ENCODE measurements at regions not wholly inside any gene's neighbourhood (a gene's known extent, or its start where the extent isn't known, plus 50 kb on each side); places are given as distances from the start of the nearest gene placed in this dataset.

GRCh38 chr5:166340039-166340438 lies 1951.4 kb upstream of the WWC1 start:
- no peak overlapping the region for H3K27ac ChIP-seq
- H3K4me3 ChIP-seq: no peak overlapping the region

- no peak overlapping the region for H3K27ac ChIP-seq
- no peak overlapping the region for H3K4me3 ChIP-seq
These were observed 1949.6 kb upstream of the WWC1 start for GRCh38 chr5:166341740-166342337.

GRCh38 chr5:166342402-166342801 lies 1949.0 kb upstream of the WWC1 start:
- H3K27ac ChIP-seq: no peak overlapping the region
- no peak overlapping the region for H3K4me3 ChIP-seq

- no peak overlapping the region for H3K27ac ChIP-seq
- no peak overlapping the region for H3K4me3 ChIP-seq
These were observed 1944.6 kb upstream of the WWC1 start for GRCh38 chr5:166346726-166347374.

- Histone ChIP-seq H3K27ac (no peak overlapping the region), H3K4me3 (no peak overlapping the region)
These were observed 1942.4 kb upstream of the WWC1 start for GRCh38 chr5:166349046-166349445.

- H3K4me3 ChIP-seq: no peak overlapping the region
- no peak overlapping the region for H3K27ac ChIP-seq
These were observed 1937.9 kb upstream of the WWC1 start for GRCh38 chr5:166353580-166353979.

- H3K4me3 ChIP-seq: no peak overlapping the region
- H3K27ac ChIP-seq: no peak overlapping the region
These were observed 1937.1 kb upstream of the WWC1 start for GRCh38 chr5:166354332-166354731.

GRCh38 chr5:166356096-166356495 lies 1935.3 kb upstream of the WWC1 start:
- no peak overlapping the region for H3K27ac ChIP-seq
- no peak overlapping the region for H3K4me3 ChIP-seq

GRCh38 chr5:166358127-166358830 lies 1933.2 kb upstream of the WWC1 start:
- H3K27ac ChIP-seq: no peak overlapping the region
- no peak overlapping the region for H3K4me3 ChIP-seq

- Histone ChIP-seq H3K4me3 (no peak overlapping the region), H3K27ac (no peak overlapping the region)
These were observed 1928.2 kb upstream of the WWC1 start for GRCh38 chr5:166363087-166363760.

- H3K27ac ChIP-seq: no peak overlapping the region
These were observed 1926.3 kb upstream of the WWC1 start for GRCh38 chr5:166365164-166365563.

GRCh38 chr5:166367391-166367790 lies 1924.1 kb upstream of the WWC1 start:
- Histone ChIP-seq H3K4me3 (no peak overlapping the region), H3K27ac (no peak overlapping the region)

More at GRCh38 chr5:166365164-166365563, 1926.3 kb upstream of the WWC1 start:
- no peak overlapping the region for H3K4me3 ChIP-seq

GRCh38 chr5:166369346-166369745 lies 1922.1 kb upstream of the WWC1 start:
- H3K4me3 ChIP-seq: no peak overlapping the region

GRCh38 chr5:166369807-166370206 lies 1921.6 kb upstream of the WWC1 start:
- no peak overlapping the region for H3K27ac ChIP-seq
- H3K4me3 ChIP-seq: no peak overlapping the region

More at GRCh38 chr5:166369346-166369745, 1922.1 kb upstream of the WWC1 start:
- no peak overlapping the region for H3K27ac ChIP-seq

- H3K27ac ChIP-seq: no peak overlapping the region
- H3K4me3 ChIP-seq: peak overlapping the region in 1 of 7 experiments; percentile 15
These were observed 1920.3 kb upstream of the WWC1 start for GRCh38 chr5:166370928-166371690.

- Histone ChIP-seq H3K4me3 (no peak overlapping the region), H3K27ac (no peak overlapping the region)
These were observed 1917.6 kb upstream of the WWC1 start for GRCh38 chr5:166373817-166374216.

- Histone ChIP-seq H3K4me3 (no peak overlapping the region), H3K27ac (no peak overlapping the region)
These were observed 1913.7 kb upstream of the WWC1 start for GRCh38 chr5:166377756-166378155.

GRCh38 chr5:166379517-166379916 lies 1911.9 kb upstream of the WWC1 start:
- Histone ChIP-seq H3K4me3 (no peak overlapping the region), H3K27ac (no peak overlapping the region)

- Histone ChIP-seq H3K4me3 (no peak overlapping the region), H3K27ac (no peak overlapping the region)
These were observed 1909.4 kb upstream of the WWC1 start for GRCh38 chr5:166382031-166382430.

- Histone ChIP-seq H3K4me3 (no peak overlapping the region), H3K27ac (no peak overlapping the region)
These were observed 1893.3 kb upstream of the WWC1 start for GRCh38 chr5:166398131-166398530.
